Astrocyte of the cerebellum (primary cell): ENCODE measurements at regions not wholly inside any gene's neighbourhood (a gene's known extent, or its start where the extent isn't known, plus 50 kb on each side); places are given as distances from the start of the nearest gene placed in this dataset.

Source experiments
- DNase-seq: peaks from one replicate; pipeline ENCODE4 v3.0.0-alpha.2; 2011; ENCODE audit warnings: low read depth
- H3K4me3 ChIP-seq: 2 replicates; pipeline ENCODE4 v1.5.1; 2011; ENCODE audit warnings: mild to moderate bottlenecking, low read depth, low read length, moderate library complexity
- in situ Hi-C: cut with HindIII; loops from 2 replicates; pipeline ENCODE4 v1.10.0; 2017; ENCODE audit warnings: low sequenced_read_pairs
- TF ChIP-seq, protein P1 (sequence below): IDR thresholded peaks from 2 replicates; pipeline ENCODE4 v1.5.1; 2012; ENCODE audit warnings: low read length, low read depth, moderate library complexity, mild to moderate bottlenecking; ENCODE audit errors: missing control alignments

DNA sequence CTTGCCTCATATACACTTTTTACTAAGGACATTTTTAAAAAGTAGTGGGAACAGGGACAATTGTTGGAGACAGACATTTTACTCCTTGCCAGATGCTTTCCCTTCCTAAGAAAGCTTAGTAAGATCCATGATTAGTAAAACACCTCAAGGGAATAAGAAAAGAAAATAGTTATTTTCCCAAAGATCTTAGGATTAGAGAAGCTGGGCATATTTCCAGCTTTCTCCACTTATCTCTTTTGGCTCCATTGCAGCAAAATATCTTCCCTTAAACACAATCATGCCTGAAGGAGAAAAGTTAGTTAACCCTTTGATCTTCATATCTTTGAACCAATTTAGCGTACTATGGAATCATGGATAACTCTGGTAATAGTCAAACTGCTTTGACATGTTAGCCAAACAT is 257.9 kb downstream of the PCDH18 start:
- no peak for DNase-seq
- H3K4me3 ChIP-seq: no peak overlapping the region
- in situ Hi-C loops: no loop called here
- TF ChIP-seq, protein P1, sequence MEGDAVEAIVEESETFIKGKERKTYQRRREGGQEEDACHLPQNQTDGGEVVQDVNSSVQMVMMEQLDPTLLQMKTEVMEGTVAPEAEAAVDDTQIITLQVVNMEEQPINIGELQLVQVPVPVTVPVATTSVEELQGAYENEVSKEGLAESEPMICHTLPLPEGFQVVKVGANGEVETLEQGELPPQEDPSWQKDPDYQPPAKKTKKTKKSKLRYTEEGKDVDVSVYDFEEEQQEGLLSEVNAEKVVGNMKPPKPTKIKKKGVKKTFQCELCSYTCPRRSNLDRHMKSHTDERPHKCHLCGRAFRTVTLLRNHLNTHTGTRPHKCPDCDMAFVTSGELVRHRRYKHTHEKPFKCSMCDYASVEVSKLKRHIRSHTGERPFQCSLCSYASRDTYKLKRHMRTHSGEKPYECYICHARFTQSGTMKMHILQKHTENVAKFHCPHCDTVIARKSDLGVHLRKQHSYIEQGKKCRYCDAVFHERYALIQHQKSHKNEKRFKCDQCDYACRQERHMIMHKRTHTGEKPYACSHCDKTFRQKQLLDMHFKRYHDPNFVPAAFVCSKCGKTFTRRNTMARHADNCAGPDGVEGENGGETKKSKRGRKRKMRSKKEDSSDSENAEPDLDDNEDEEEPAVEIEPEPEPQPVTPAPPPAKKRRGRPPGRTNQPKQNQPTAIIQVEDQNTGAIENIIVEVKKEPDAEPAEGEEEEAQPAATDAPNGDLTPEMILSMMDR: no peak

DNA sequence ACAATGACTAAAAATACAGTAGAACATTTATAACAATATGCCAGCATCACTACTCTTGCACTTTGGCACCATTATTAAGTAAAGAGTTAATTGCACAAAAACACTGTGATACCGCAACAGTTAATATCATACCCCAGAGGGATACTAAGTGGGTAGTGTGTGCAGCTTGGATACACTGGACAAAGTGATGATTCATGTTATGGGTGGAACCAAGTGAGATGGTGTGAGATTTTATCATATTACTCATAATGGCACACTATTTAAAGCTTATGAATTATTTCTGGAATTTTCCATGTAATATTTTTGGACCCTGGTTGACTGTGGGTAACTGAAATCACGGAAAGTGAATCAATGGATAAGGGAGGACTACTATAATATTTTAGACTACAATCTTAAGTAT is 265.3 kb downstream of the PCDH18 start:
- DNase-seq: no peak
- TF ChIP-seq, protein P1: no peak
- no peak overlapping the region for H3K4me3 ChIP-seq
- in situ Hi-C loops: no loop called here

DNA sequence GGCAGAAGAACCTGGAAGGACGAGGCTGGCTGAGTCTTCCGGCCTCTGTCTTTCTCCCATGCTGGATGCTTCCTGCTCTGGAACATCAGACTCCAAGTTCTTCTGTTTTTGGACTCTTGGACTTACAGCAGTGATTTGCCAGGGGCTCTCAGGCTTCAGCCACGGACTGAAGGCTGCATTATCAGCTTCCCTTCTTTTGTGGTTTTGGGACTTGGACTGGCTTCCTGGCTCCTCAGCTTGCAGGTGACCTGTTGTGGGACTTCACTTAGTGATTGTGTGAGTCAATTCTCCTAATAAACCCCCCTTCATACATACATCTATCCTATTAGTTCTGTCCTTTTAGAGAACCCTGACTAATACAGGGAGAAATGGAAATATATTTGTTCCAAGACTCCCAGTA is 265.8 kb downstream of the PCDH18 start:
- in situ Hi-C loops: no loop called here
- no peak overlapping the region for H3K4me3 ChIP-seq
- DNase-seq: no peak
- TF ChIP-seq, protein P1: no peak

DNA sequence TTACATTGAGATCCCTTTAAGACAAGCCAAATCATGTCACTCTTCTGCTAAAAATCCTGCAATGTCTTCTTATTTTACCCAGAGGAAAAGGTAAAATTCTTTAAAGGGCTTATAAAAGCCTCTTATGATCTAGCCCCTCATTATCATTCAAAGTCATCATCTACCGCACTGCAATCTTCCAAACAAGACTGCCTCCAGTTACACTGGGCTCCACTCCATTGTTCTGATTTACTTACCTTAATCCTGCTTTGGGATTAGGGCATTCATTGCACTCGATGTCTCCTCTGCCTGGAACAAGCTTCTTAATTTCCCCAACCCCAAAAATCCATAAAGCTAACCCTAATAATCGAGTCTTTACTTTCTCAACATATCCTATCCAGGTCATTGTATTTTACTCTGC is 269.1 kb downstream of the PCDH18 start:
- H3K4me3 ChIP-seq: no peak overlapping the region
- TF ChIP-seq, protein P1: no peak
- DNase-seq: no peak
- in situ Hi-C loops: no loop called here

DNA sequence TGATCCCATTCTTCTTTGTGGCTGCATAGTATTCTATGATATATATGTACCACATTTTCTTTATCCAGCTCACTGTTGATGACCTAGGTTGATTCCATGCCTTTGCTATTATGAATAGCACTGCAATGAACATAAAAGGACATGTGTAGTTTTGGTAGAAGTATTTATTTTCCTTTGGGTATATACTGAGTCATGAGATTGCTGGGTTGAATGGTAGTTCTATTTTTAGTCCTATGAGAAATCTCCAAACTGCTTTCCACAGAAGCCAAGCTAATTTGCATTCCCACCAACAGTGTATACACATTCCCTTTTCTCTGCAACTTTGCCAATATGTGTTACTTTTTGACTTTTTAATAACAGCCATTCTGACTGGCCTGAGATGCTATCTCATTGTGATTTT is 278.3 kb downstream of the PCDH18 start:
- peak; percentile 52 for DNase-seq
- no peak overlapping the region for H3K4me3 ChIP-seq
- TF ChIP-seq, protein P1: no peak
- in situ Hi-C loops: no loop called here

DNA sequence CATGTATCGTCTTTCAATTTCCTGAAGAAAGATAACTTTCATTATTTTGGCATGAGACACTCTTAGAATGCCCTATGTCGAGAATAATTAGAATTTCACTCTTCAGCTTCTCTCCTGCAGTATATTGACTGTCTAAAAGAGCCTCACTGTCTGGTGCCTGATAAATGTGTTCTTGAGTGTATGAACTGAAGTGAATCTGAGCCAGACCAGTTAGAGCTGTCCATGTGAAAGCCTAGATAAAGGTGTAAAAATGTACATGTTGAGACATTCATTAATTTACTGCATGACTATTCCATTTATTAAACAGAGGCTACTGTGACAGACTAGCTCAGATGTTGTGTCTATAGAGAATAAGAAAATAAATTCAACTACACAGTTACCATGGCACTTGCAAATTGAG is 283.2 kb downstream of the PCDH18 start:
- no peak overlapping the region for H3K4me3 ChIP-seq
- no peak for DNase-seq
- in situ Hi-C loops: no loop called here
- TF ChIP-seq, protein P1: no peak
